HepG2 (cell line): ENCODE measurements at regions not wholly inside any gene's neighbourhood (a gene's known extent, or its start where the extent isn't known, plus 50 kb on each side); places are given as distances from the start of the nearest gene placed in this dataset.

ENCODE experiments used
- ATAC-seq: fragments of 200-7000 bp; cut with Tn5 transposase; 3 replicates; pipeline ENCODE4 v1.9.1; 2020; ENCODE audit warnings: mild to moderate bottlenecking, moderate library complexity
- BruUV-seq: library from RNA; stranded (reverse); fragments of 400-500 nt; replicated peaks from 2 replicates; lab custom pipeline; 2021; lab: Mats Ljungman, UMichigan
- CTCF ChIA-PET: fragments of 300-600 bp; formaldehyde crosslinking; extraction: SDS; loops from one replicate; lab custom pipeline; 2021; ENCODE audit warnings: low total read pairs, inconsistent platforms, low intra/inter-chr PET ratio; lab: Yijun Ruan, JAX
- POLR2A ChIA-PET: fragments of 350-600 bp; sonication (Branson Sonifier 250); formaldehyde crosslinking; loops from one replicate; lab custom pipeline; 2020; ENCODE audit warnings: antibody characterized with exemption, inconsistent platforms; lab: Yijun Ruan, JAX
- DNase-seq: peaks from one replicate; pipeline ENCODE4 v3.0.0-alpha.2; 2015; ENCODE audit warnings: low spot score
- FAIRE-seq: peaks from 3 replicates; lab custom pipeline; 2011; peaks lifted over from hg19 to GRCh38; lab: Jason Lieb, UNC
- H2AFZ ChIP-seq: one replicate; pipeline ENCODE4 v1.6.1; 2011; ENCODE audit warnings: low read length, inconsistent platforms
- H3K27ac ChIP-seq: fragments of 300-600 bp; 3 replicates; pipeline ENCODE4 v1.8.0; 2011; ENCODE audit warnings: mixed run types, mild to moderate bottlenecking, mixed read lengths, low read length, inconsistent platforms; ENCODE audit not compliant: insufficient read depth; ENCODE audit errors: extremely low read length
- H3K27me3 ChIP-seq, 2 experiments: fragments of 200-600 bp in 1 of 2; 2 replicates in 1 of 2; 3 replicates in 1 of 2; pipeline versions ENCODE4 v1.6.0 to v1.8.0; 2011; ENCODE audit warnings: low read length in 2 of 2, mild to moderate bottlenecking in 2 of 2, moderate library complexity in 2 of 2, inconsistent platforms in 1 of 2; ENCODE audit not compliant: insufficient read depth in 2 of 2, control insufficient read depth in 1 of 2
- H3K36me3 ChIP-seq, 2 experiments: fragments of 200-600 bp in 1 of 2; replicated peaks in 1 of 2; 2 replicates in 1 of 2; 3 replicates in 1 of 2; pipeline versions ENCODE4 v1.5.1 to v1.8.0; 2011; ENCODE audit warnings: low read length in 2 of 2, inconsistent platforms in 1 of 2; ENCODE audit not compliant: insufficient read depth in 2 of 2, control insufficient read depth in 1 of 2
- H3K4me1 ChIP-seq: 2 replicates; pipeline ENCODE4 v1.5.1; 2012; ENCODE audit warnings: low read length, inconsistent platforms; ENCODE audit not compliant: insufficient read depth
- H3K4me2 ChIP-seq: 2 replicates; pipeline ENCODE4 v1.6.0; 2011; ENCODE audit warnings: low read depth, low read length, inconsistent platforms
- H3K4me3 ChIP-seq, 3 experiments: fragments of 200-600 bp in 1 of 3; sonication (generic), shearing (Covaris generic) in 1 of 3; replicated peaks in 1 of 3; 2 replicates each; pipeline ENCODE4 v1.5.1; 2011 to 2016; ENCODE audit warnings: low read length in 3 of 3, inconsistent platforms in 2 of 3, low read depth in 2 of 3, mild to moderate bottlenecking in 2 of 3, control low read depth in 1 of 3, mixed read lengths in 1 of 3; ENCODE audit not compliant: insufficient read depth in 1 of 3
- H3K79me2 ChIP-seq: one replicate; pipeline ENCODE4 v1.6.1; 2011; ENCODE audit warnings: low read length, inconsistent platforms; ENCODE audit not compliant: insufficient read depth
- H3K9ac ChIP-seq: 2 replicates; pipeline ENCODE4 v1.6.0; 2011; ENCODE audit warnings: mild to moderate bottlenecking, low read depth, low read length, inconsistent platforms; ENCODE audit not compliant: insufficient read depth
- H3K9me3 ChIP-seq: 2 replicates; pipeline ENCODE4 v1.5.1; 2012; ENCODE audit warnings: mild to moderate bottlenecking, low read length
- H4K20me1 ChIP-seq: 2 replicates; pipeline ENCODE4 v1.6.0; 2011; ENCODE audit warnings: inconsistent platforms, mild to moderate bottlenecking, low read length, moderate library complexity; ENCODE audit not compliant: insufficient read depth
- CAMTA2 ChIP-seq: sonication (generic); formaldehyde crosslinking; IDR thresholded peaks from 2 replicates; pipeline ENCODE4 v1.4.0; 2020; ENCODE audit warnings: mild to moderate bottlenecking, missing genetic modification reagents, borderline replicate concordance
- EHMT2 ChIP-seq: fragments of 200-600 bp; sonication (generic); IDR thresholded peaks from 2 replicates; pipeline ENCODE4 v1.7.0; 2017; ENCODE audit warnings: antibody characterized with exemption, low read depth, low read length, borderline replicate concordance
- FLYWCH1 ChIP-seq: sonication (generic); formaldehyde crosslinking; IDR thresholded peaks from 2 replicates; pipeline ENCODE4 v1.8.1; 2023; ENCODE audit warnings: mild to moderate bottlenecking, missing genetic modification reagents
- FOXC1 ChIP-seq: sonication (generic); formaldehyde crosslinking; IDR thresholded peaks from 2 replicates; pipeline ENCODE4 v1.8.0; 2022; ENCODE audit warnings: mild to moderate bottlenecking, missing genetic modification reagents, borderline replicate concordance
- GLI4 ChIP-seq: sonication (generic); formaldehyde crosslinking; IDR thresholded peaks from 2 replicates; pipeline ENCODE4 v1.5.1; 2020; ENCODE audit warnings: missing genetic modification reagents, mild to moderate bottlenecking, moderate library complexity, borderline replicate concordance
- NFIC ChIP-seq: IDR thresholded peaks from 2 replicates; pipeline ENCODE4 v1.6.1; 2012; ENCODE audit warnings: mild to moderate bottlenecking, low read length, inconsistent platforms
- ONECUT2 ChIP-seq: sonication (generic); formaldehyde crosslinking; IDR thresholded peaks from 2 replicates; pipeline ENCODE4 v1.4.0; 2020; ENCODE audit warnings: missing genetic modification reagents
- PCBP1 ChIP-seq: fragments of 200-400 bp; formaldehyde crosslinking; IDR thresholded peaks from 2 replicates; pipeline ENCODE4 v1.6.1; 2017; ENCODE audit warnings: mild to moderate bottlenecking, low read depth, low read length, borderline replicate concordance
- PHF8 ChIP-seq: sonication (generic); formaldehyde crosslinking; IDR thresholded peaks from 2 replicates; pipeline ENCODE4 v1.5.0; 2020; ENCODE audit warnings: missing genetic modification reagents
- REL ChIP-seq: sonication (generic); formaldehyde crosslinking; conservative IDR thresholded peaks from 2 replicates; pipeline ENCODE4 v1.8.0; 2022; ENCODE audit warnings: mild to moderate bottlenecking, missing genetic modification reagents, moderate library complexity
- RXRB ChIP-seq: IDR thresholded peaks from 2 replicates; pipeline ENCODE4 v1.6.1; 2016; ENCODE audit warnings: borderline replicate concordance, missing genetic modification reagents, missing compliant biosample characterization
- ZFP36 ChIP-seq: fragments of 150-350 bp; IDR thresholded peaks from 2 replicates; pipeline ENCODE4 v1.6.1; 2018; ENCODE audit warnings: borderline replicate concordance, low read length, low read depth; ENCODE audit not compliant: partially characterized antibody
- ZMYM3 ChIP-seq: sonication (generic); formaldehyde crosslinking; IDR thresholded peaks from 2 replicates; pipeline ENCODE4 v1.5.1; 2020; ENCODE audit warnings: mild to moderate bottlenecking, missing genetic modification reagents
- ZNF335 ChIP-seq: sonication (generic); formaldehyde crosslinking; IDR thresholded peaks from 2 replicates; pipeline ENCODE4 v1.4.0; 2020; ENCODE audit warnings: missing genetic modification reagents
- ZNF484 ChIP-seq: sonication (generic); formaldehyde crosslinking; IDR thresholded peaks from 2 replicates; pipeline ENCODE4 v1.5.1; 2020; ENCODE audit warnings: mild to moderate bottlenecking, low read depth, missing genetic modification reagents, borderline replicate concordance
- ZNF605 ChIP-seq: sonication (generic); formaldehyde crosslinking; IDR thresholded peaks from 2 replicates; pipeline ENCODE4 v1.8.0; 2022; ENCODE audit warnings: mild to moderate bottlenecking, missing genetic modification reagents
- ZNF615 ChIP-seq: sonication (generic); formaldehyde crosslinking; IDR thresholded peaks from 2 replicates; pipeline ENCODE4 v1.5.0; 2020; ENCODE audit warnings: mild to moderate bottlenecking, missing genetic modification reagents, borderline replicate concordance
- ZNF775 ChIP-seq: sonication (generic); formaldehyde crosslinking; IDR thresholded peaks from 2 replicates; pipeline ENCODE4 v1.4.0; 2020; ENCODE audit warnings: missing genetic modification reagents, mild to moderate bottlenecking, moderate library complexity, borderline replicate concordance
- WGBS: methylation state at CpG from one replicate; pipeline ENCODE4 v1.1.6; 2017; ENCODE audit warnings: low lambda C conversion rate; 5-methylcytosine and 5-hydroxymethylcytosine counted together
- in situ Hi-C: cut with HindIII; loops from 2 replicates; pipeline ENCODE4 v1.10.0; 2017; ENCODE audit warnings: low pct_unique_long_range_greater_than_20kb; ENCODE audit not compliant: extremely low pct_ligation_motif_present
- intact Hi-C: fragments of 100-400 bp; cut with micrococcal nuclease; formaldehyde crosslinking; loops from one replicate; pipeline ENCODE4 v1.10.0; 2022; ENCODE audit not compliant: unreplicated experiment
- TF ChIP-seq, protein P1 (sequence below): sonication (generic); formaldehyde crosslinking; IDR thresholded peaks from 2 replicates; pipeline ENCODE4 v1.8.1; 2023; ENCODE audit warnings: mild to moderate bottlenecking, missing genetic modification reagents

DNA sequence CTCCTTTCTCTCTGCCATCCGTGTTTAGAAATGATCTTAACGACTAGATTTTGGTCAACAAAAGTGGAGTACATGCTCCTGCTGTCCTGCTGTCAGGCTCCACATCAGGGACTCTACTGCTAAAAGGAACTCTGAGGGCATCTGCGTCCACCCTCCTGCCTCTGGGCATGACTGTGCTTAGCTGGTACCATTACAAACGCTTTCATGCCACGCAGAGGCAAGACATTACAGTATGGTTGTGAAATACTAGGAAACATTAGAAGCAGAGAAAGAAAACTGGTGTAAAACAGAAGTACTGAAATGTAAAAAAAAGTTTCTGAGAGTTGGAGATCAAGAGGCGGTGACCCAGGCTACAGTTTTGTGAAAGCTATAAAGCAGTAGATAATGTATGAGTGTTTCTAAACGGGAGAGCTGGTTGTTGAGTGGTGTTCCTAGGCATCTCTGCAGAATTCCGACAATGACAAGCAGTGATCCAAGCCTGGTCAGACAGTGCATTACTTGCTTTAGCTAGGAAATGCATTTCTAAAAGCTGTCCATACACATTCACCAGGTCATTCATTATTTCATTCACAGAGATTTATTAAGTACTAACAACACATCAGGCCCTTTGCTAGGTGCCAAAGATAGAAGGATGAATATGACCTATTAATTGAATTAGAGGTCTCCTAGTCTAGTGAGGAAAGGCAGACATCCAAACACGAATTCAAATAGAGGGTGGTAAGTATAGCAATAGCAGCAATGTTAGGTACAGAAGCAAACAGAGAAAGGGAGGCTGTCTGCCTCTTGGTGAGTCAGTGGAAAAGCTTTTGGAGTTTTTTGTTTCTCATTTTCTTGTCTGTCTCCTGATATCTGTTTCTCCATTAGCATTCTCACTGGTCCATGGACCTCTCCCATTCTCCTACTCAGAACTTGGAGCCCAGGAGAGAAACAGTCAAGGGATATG lies 401.9 kb downstream of the LMO4 start:
- intact Hi-C loops (no loop called here), in situ Hi-C loops (no loop called here)
- BruUV-seq, result no TSS peak
- no peak overlapping the region for H3K27ac ChIP-seq
- FAIRE-seq (no peak), ATAC-seq (no peak), DNase-seq (no peak)
- H3K79me2 ChIP-seq, result no peaks in the 10 kb centered on the region
- TF ChIP-seq ZNF615 (no peak), NFIC (no peak), ZFP36 (no peak), ZNF335 (CRISPR knock-in tag) (no peak), ZNF484 (CRISPR knock-in tag) (no peak), FOXC1 (CRISPR knock-in tag) (no peak), PCBP1 (no peak), FLYWCH1 (CRISPR knock-in tag) (no peak), EHMT2 (no peak), RXRB (no peak), ZNF605 (no peak), ZMYM3 (CRISPR knock-in tag) (no peak), PHF8 (CRISPR knock-in tag) (no peak), ZNF775 (CRISPR knock-in tag) (no peak), GLI4 (CRISPR knock-in tag) (no peak), CAMTA2 (no peak), ONECUT2 (CRISPR knock-in tag) (no peak), REL (CRISPR knock-in tag) (no peak)
- TF ChIP-seq, protein P1, sequence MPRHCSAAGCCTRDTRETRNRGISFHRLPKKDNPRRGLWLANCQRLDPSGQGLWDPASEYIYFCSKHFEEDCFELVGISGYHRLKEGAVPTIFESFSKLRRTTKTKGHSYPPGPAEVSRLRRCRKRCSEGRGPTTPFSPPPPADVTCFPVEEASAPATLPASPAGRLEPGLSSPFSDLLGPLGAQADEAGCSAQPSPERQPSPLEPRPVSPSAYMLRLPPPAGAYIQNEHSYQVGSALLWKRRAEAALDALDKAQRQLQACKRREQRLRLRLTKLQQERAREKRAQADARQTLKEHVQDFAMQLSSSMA, result no peak
- WGBS, result 36% methylated on average over 9 of the region's 9 CpGs
- H3K9me3 ChIP-seq, result no peaks in the 10 kb centered on the region
- ChIA-PET CTCF (no interaction called here), POLR2A (no interaction called here)
- H4K20me1 ChIP-seq, result no peaks in the 10 kb centered on the region
- no peaks in the 10 kb centered on the region for H3K4me1 ChIP-seq
- H3K4me3 ChIP-seq, result no peak overlapping the region
- no peaks in the 10 kb centered on the region for H3K36me3 ChIP-seq
- no peak overlapping the region for H3K4me2 ChIP-seq
- no peak overlapping the region for H2AFZ ChIP-seq
- no peaks in the 10 kb centered on the region; a peak in 1 of 5 replicates for H3K27me3 ChIP-seq
- H3K9ac ChIP-seq, result no peak overlapping the region
